HepG2 (cell line): ENCODE measurements at regions not wholly inside any gene's neighbourhood (a gene's known extent, or its start where the extent isn't known, plus 50 kb on each side); places are given as distances from the start of the nearest gene placed in this dataset.

ENCODE experiments used
- ATAC-seq: fragments of 200-7000 bp; cut with Tn5 transposase; 3 replicates; pipeline ENCODE4 v1.9.1; 2020; ENCODE audit warnings: mild to moderate bottlenecking, moderate library complexity
- BruUV-seq: library from RNA; stranded (reverse); fragments of 400-500 nt; replicated peaks from 2 replicates; lab custom pipeline; 2021; lab: Mats Ljungman, UMichigan
- CTCF ChIA-PET: fragments of 300-600 bp; formaldehyde crosslinking; extraction: SDS; loops from one replicate; lab custom pipeline; 2021; ENCODE audit warnings: low total read pairs, inconsistent platforms, low intra/inter-chr PET ratio; lab: Yijun Ruan, JAX
- POLR2A ChIA-PET: fragments of 350-600 bp; sonication (Branson Sonifier 250); formaldehyde crosslinking; loops from one replicate; lab custom pipeline; 2020; ENCODE audit warnings: antibody characterized with exemption, inconsistent platforms; lab: Yijun Ruan, JAX
- DNase-seq: peaks from one replicate; pipeline ENCODE4 v3.0.0-alpha.2; 2015; ENCODE audit warnings: low spot score
- FAIRE-seq: peaks from 3 replicates; lab custom pipeline; 2011; peaks lifted over from hg19 to GRCh38; lab: Jason Lieb, UNC
- H2AFZ ChIP-seq: one replicate; pipeline ENCODE4 v1.6.1; 2011; ENCODE audit warnings: low read length, inconsistent platforms
- H3K27ac ChIP-seq: fragments of 300-600 bp; 3 replicates; pipeline ENCODE4 v1.8.0; 2011; ENCODE audit warnings: mixed run types, mild to moderate bottlenecking, mixed read lengths, low read length, inconsistent platforms; ENCODE audit not compliant: insufficient read depth; ENCODE audit errors: extremely low read length
- H3K27me3 ChIP-seq, 2 experiments: fragments of 200-600 bp in 1 of 2; 2 replicates in 1 of 2; 3 replicates in 1 of 2; pipeline versions ENCODE4 v1.6.0 to v1.8.0; 2011; ENCODE audit warnings: low read length in 2 of 2, mild to moderate bottlenecking in 2 of 2, moderate library complexity in 2 of 2, inconsistent platforms in 1 of 2; ENCODE audit not compliant: insufficient read depth in 2 of 2, control insufficient read depth in 1 of 2
- H3K36me3 ChIP-seq, 2 experiments: fragments of 200-600 bp in 1 of 2; replicated peaks in 1 of 2; 2 replicates in 1 of 2; 3 replicates in 1 of 2; pipeline versions ENCODE4 v1.5.1 to v1.8.0; 2011; ENCODE audit warnings: low read length in 2 of 2, inconsistent platforms in 1 of 2; ENCODE audit not compliant: insufficient read depth in 2 of 2, control insufficient read depth in 1 of 2
- H3K4me1 ChIP-seq: 2 replicates; pipeline ENCODE4 v1.5.1; 2012; ENCODE audit warnings: low read length, inconsistent platforms; ENCODE audit not compliant: insufficient read depth
- H3K4me2 ChIP-seq: 2 replicates; pipeline ENCODE4 v1.6.0; 2011; ENCODE audit warnings: low read depth, low read length, inconsistent platforms
- H3K4me3 ChIP-seq, 3 experiments: fragments of 200-600 bp in 1 of 3; sonication (generic), shearing (Covaris generic) in 1 of 3; replicated peaks in 1 of 3; 2 replicates each; pipeline ENCODE4 v1.5.1; 2011 to 2016; ENCODE audit warnings: low read length in 3 of 3, inconsistent platforms in 2 of 3, low read depth in 2 of 3, mild to moderate bottlenecking in 2 of 3, control low read depth in 1 of 3, mixed read lengths in 1 of 3; ENCODE audit not compliant: insufficient read depth in 1 of 3
- H3K79me2 ChIP-seq: one replicate; pipeline ENCODE4 v1.6.1; 2011; ENCODE audit warnings: low read length, inconsistent platforms; ENCODE audit not compliant: insufficient read depth
- H3K9ac ChIP-seq: 2 replicates; pipeline ENCODE4 v1.6.0; 2011; ENCODE audit warnings: mild to moderate bottlenecking, low read depth, low read length, inconsistent platforms; ENCODE audit not compliant: insufficient read depth
- H3K9me3 ChIP-seq: 2 replicates; pipeline ENCODE4 v1.5.1; 2012; ENCODE audit warnings: mild to moderate bottlenecking, low read length
- H4K20me1 ChIP-seq: 2 replicates; pipeline ENCODE4 v1.6.0; 2011; ENCODE audit warnings: inconsistent platforms, mild to moderate bottlenecking, low read length, moderate library complexity; ENCODE audit not compliant: insufficient read depth
- ARID2 ChIP-seq: sonication (generic); formaldehyde crosslinking; IDR thresholded peaks from 2 replicates; pipeline ENCODE4 v1.8.1; 2022; ENCODE audit warnings: mild to moderate bottlenecking, missing genetic modification reagents, borderline replicate concordance
- ASH2L ChIP-seq: fragments of 300-600, 200-600 bp; sonication (generic); IDR thresholded peaks from 2 replicates; pipeline ENCODE4 v1.7.0; 2017; ENCODE audit warnings: low read depth, mild to moderate bottlenecking, moderate library complexity, mixed read lengths, low read length; ENCODE audit not compliant: insufficient read length
- CCAR2 ChIP-seq: fragments of 200-400 bp; formaldehyde crosslinking; optimal IDR thresholded peaks from 2 replicates; pipeline ENCODE3; 2018; ENCODE audit warnings: low read depth, mild to moderate bottlenecking, low read length, moderate library complexity
- HNF4G ChIP-seq, 2 experiments: sonication (generic) in 1 of 2; formaldehyde crosslinking in 1 of 2; IDR thresholded peaks; 2 replicates each; pipeline versions ENCODE4 v1.4.0 to v1.6.1; 2011 to 2020; ENCODE audit warnings: borderline replicate concordance in 2 of 2, low read depth in 2 of 2, mild to moderate bottlenecking in 2 of 2, low read length in 1 of 2, missing genetic modification reagents in 1 of 2, moderate library complexity in 1 of 2
- MAFG ChIP-seq: sonication (generic); formaldehyde crosslinking; IDR thresholded peaks from 2 replicates; pipeline ENCODE4 v1.5.1; 2020; ENCODE audit warnings: mild to moderate bottlenecking, missing genetic modification reagents
- PAX8 ChIP-seq: sonication (generic); formaldehyde crosslinking; IDR thresholded peaks from 2 replicates; pipeline ENCODE4 v1.8.0; 2022; ENCODE audit warnings: mild to moderate bottlenecking, missing genetic modification reagents, borderline replicate concordance
- RXRA ChIP-seq: sonication (generic); formaldehyde crosslinking; IDR thresholded peaks from 2 replicates; pipeline ENCODE4 v1.5.1; 2020; ENCODE audit warnings: missing genetic modification reagents
- ZNF282 ChIP-seq: fragments of 450-650 bp; IDR thresholded peaks from 2 replicates; pipeline ENCODE4 v1.6.1; 2018; ENCODE audit not compliant: partially characterized antibody
- ZNF296 ChIP-seq: sonication (generic); formaldehyde crosslinking; conservative IDR thresholded peaks from 2 replicates; pipeline ENCODE4 v1.5.0; 2020; ENCODE audit warnings: mild to moderate bottlenecking, missing genetic modification reagents
- ZNF337 ChIP-seq: sonication (generic); formaldehyde crosslinking; IDR thresholded peaks from 2 replicates; pipeline ENCODE4 v1.5.1; 2020; ENCODE audit warnings: missing genetic modification reagents, low read depth, mild to moderate bottlenecking, borderline replicate concordance
- ZNF34 ChIP-seq: sonication (generic); formaldehyde crosslinking; IDR thresholded peaks from 2 replicates; pipeline ENCODE4 v1.4.0; 2020; ENCODE audit warnings: mild to moderate bottlenecking, missing genetic modification reagents, borderline replicate concordance
- ZNF382 ChIP-seq: sonication (generic); formaldehyde crosslinking; IDR thresholded peaks from 2 replicates; pipeline ENCODE4 v1.5.0; 2020; ENCODE audit warnings: missing genetic modification reagents, mild to moderate bottlenecking, borderline replicate concordance
- ZNF703 ChIP-seq: sonication (generic); formaldehyde crosslinking; IDR thresholded peaks from 2 replicates; pipeline ENCODE4 v1.5.1; 2020; ENCODE audit warnings: missing genetic modification reagents, mild to moderate bottlenecking, moderate library complexity, borderline replicate concordance
- ZNF737 ChIP-seq: sonication (generic); formaldehyde crosslinking; IDR thresholded peaks from 2 replicates; pipeline ENCODE4 v1.5.0; 2020; ENCODE audit warnings: missing genetic modification reagents, mild to moderate bottlenecking, borderline replicate concordance
- ZNF772 ChIP-seq: sonication (generic); formaldehyde crosslinking; IDR thresholded peaks from 2 replicates; pipeline ENCODE4 v1.5.0; 2020; ENCODE audit warnings: mild to moderate bottlenecking, missing genetic modification reagents
- ZSCAN31 ChIP-seq: sonication (generic); formaldehyde crosslinking; IDR thresholded peaks from 2 replicates; pipeline ENCODE4 v1.5.0; 2020; ENCODE audit warnings: low read depth, mild to moderate bottlenecking, missing genetic modification reagents
- WGBS: methylation state at CpG from one replicate; pipeline ENCODE4 v1.1.6; 2017; ENCODE audit warnings: low lambda C conversion rate; 5-methylcytosine and 5-hydroxymethylcytosine counted together
- in situ Hi-C: cut with HindIII; loops from 2 replicates; pipeline ENCODE4 v1.10.0; 2017; ENCODE audit warnings: low pct_unique_long_range_greater_than_20kb; ENCODE audit not compliant: extremely low pct_ligation_motif_present
- intact Hi-C: fragments of 100-400 bp; cut with micrococcal nuclease; formaldehyde crosslinking; loops from one replicate; pipeline ENCODE4 v1.10.0; 2022; ENCODE audit not compliant: unreplicated experiment
- TF ChIP-seq, protein P1 (sequence below): sonication (generic); formaldehyde crosslinking; IDR thresholded peaks from 2 replicates; pipeline ENCODE4 v1.8.0; 2022; ENCODE audit warnings: mild to moderate bottlenecking, missing genetic modification reagents
- TF ChIP-seq, protein P2 (sequence below): sonication (generic); formaldehyde crosslinking; IDR thresholded peaks from 2 replicates; pipeline ENCODE4 v1.4.0; 2020; ENCODE audit warnings: missing genetic modification reagents

DNA sequence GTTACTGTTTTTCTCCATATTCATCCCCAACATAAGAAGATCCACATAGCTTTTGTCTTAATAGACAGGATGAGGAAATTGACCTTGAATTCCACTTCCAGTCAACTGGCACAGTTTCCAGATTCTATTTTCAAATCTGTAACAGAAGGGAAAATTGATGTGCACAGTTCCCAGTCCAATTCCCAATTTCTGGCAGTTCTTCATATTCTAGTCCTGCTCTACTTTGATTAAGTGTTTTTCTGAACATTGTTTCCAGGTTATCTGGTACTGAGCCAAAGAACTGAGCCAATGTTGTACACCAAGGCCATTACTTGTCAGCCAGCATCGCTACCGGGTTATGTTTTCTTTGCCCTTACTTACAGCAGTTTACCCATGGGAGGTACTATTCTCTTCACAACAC is 1755.4 kb downstream of the PLA2G4A start:
- Histone ChIP-seq H3K79me2 (no peaks in the 10 kb centered on the region), H3K4me1 (no peaks in the 10 kb centered on the region), H3K4me2 (no peak overlapping the region), H3K9me3 (no peaks in the 10 kb centered on the region), H3K9ac (no peak overlapping the region), H2AFZ (no peak overlapping the region), H3K4me3 (no peak overlapping the region), H3K27me3 (no peaks in the 10 kb centered on the region), H4K20me1 (no peaks in the 10 kb centered on the region), H3K27ac (no peak overlapping the region), H3K36me3 (no peaks in the 10 kb centered on the region)
- ATAC-seq: no peak
- 0% methylated on average over 2 of the region's 2 CpGs for WGBS
- no TSS peak for BruUV-seq
- intact Hi-C loops (no loop called here), in situ Hi-C loops (no loop called here)
- no peak for DNase-seq
- ChIA-PET POLR2A (no interaction called here), CTCF (no interaction called here)
- TF ChIP-seq ZNF382 (CRISPR knock-in tag): no peak
- TF ChIP-seq MAFG (CRISPR knock-in tag): no peak
- TF ChIP-seq HNF4G (IDR thresholded peaks at IDR 0.05; ENCODE audit: borderline replicate concordance, low read depth, low read length): no peak
- no peak for TF ChIP-seq HNF4G (CRISPR knock-in tag; IDR thresholded peaks at IDR 0.05; ENCODE audit: borderline replicate concordance, low read depth)
- TF ChIP-seq PAX8 (CRISPR knock-in tag): no peak
- TF ChIP-seq, protein P1, sequence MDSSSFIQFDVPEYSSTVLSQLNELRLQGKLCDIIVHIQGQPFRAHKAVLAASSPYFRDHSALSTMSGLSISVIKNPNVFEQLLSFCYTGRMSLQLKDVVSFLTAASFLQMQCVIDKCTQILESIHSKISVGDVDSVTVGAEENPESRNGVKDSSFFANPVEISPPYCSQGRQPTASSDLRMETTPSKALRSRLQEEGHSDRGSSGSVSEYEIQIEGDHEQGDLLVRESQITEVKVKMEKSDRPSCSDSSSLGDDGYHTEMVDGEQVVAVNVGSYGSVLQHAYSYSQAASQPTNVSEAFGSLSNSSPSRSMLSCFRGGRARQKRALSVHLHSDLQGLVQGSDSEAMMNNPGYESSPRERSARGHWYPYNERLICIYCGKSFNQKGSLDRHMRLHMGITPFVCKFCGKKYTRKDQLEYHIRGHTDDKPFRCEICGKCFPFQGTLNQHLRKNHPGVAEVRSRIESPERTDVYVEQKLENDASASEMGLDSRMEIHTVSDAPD: no peak
- no peak for TF ChIP-seq ZNF703 (CRISPR knock-in tag)
- no peak for TF ChIP-seq ZSCAN31 (CRISPR knock-in tag)
- TF ChIP-seq ZNF34 (CRISPR knock-in tag): no peak
- no peak for TF ChIP-seq RXRA
- TF ChIP-seq ARID2 (CRISPR knock-in tag): no peak
- no peak for TF ChIP-seq ASH2L
- TF ChIP-seq ZNF737 (CRISPR knock-in tag): no peak
- TF ChIP-seq CCAR2: no peak
- no peak for TF ChIP-seq ZNF772 (CRISPR knock-in tag)
- TF ChIP-seq, protein P2, sequence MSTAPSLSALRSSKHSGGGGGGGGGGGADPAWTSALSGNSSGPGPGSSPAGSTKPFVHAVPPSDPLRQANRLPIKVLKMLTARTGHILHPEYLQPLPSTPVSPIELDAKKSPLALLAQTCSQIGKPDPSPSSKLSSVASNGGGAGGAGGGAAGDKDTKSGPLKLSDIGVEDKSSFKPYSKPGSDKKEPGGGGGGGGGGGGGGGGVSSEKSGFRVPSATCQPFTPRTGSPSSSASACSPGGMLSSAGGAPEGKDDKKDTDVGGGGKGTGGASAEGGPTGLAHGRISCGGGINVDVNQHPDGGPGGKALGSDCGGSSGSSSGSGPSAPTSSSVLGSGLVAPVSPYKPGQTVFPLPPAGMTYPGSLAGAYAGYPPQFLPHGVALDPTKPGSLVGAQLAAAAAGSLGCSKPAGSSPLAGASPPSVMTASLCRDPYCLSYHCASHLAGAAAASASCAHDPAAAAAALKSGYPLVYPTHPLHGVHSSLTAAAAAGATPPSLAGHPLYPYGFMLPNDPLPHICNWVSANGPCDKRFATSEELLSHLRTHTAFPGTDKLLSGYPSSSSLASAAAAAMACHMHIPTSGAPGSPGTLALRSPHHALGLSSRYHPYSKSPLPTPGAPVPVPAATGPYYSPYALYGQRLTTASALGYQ: no peak
- TF ChIP-seq ZNF337 (CRISPR knock-in tag): no peak
- TF ChIP-seq ZNF296: no peak
- no peak for TF ChIP-seq ZNF282
- FAIRE-seq: no peak
